T-helper 2 cell treated with Interferon-gamma antibody and Interleukin-4, amounts not matched to agents 5 μg/mL and 100 μg/mL, for 36 hours (primary cell): ENCODE measurements at regions not wholly inside any gene's neighbourhood (a gene's known extent, or its start where the extent isn't known, plus 50 kb on each side); places are given as distances from the start of the nearest gene placed in this dataset.

Source experiments
- DNase-seq: peaks from one replicate; pipeline ENCODE4 v3.0.0; 2021; ENCODE audit warnings: low spot score
- H3K27ac Mint-ChIP-seq: one replicate; pipeline ENCODE4 v1.8.0; 2021; ENCODE audit warnings: mild to moderate bottlenecking, mixed read lengths
- H3K27me3 Mint-ChIP-seq: one replicate; pipeline ENCODE4 v1.8.0; 2021; ENCODE audit warnings: low read depth, mixed read lengths
- H3K36me3 Mint-ChIP-seq: one replicate; pipeline ENCODE4 v1.8.0; 2021; ENCODE audit warnings: low read depth, mixed read lengths
- H3K4me1 Mint-ChIP-seq: one replicate; pipeline ENCODE4 v1.8.0; 2021; ENCODE audit warnings: low read depth, mixed read lengths
- H3K4me3 Mint-ChIP-seq: one replicate; pipeline ENCODE4 v1.8.0; 2022; ENCODE audit warnings: mild to moderate bottlenecking, moderate library complexity, mixed read lengths
- H3K9me3 Mint-ChIP-seq: one replicate; pipeline ENCODE4 v1.8.0; 2021; ENCODE audit warnings: mixed read lengths

- DNase-seq, result no peak
- H3K27ac Mint-ChIP-seq, result no peak overlapping the region
- H3K9me3 Mint-ChIP-seq, result no peaks in the 10 kb centered on the region
- H3K4me3 Mint-ChIP-seq, result no peak overlapping the region
- peaks cover 21% of the 10 kb centered on the region for H3K27me3 Mint-ChIP-seq
- H3K36me3 Mint-ChIP-seq, result no peaks in the 10 kb centered on the region
- H3K4me1 Mint-ChIP-seq, result peaks cover 11% of the 10 kb centered on the region
Observed at GRCh38 chr17:55622547-55622946, 100.1 kb downstream of the TMEM100 start.

GRCh38 chr17:55620945-55621344 lies 101.7 kb downstream of the TMEM100 start:
- Mint-ChIP-seq H3K27me3 (peaks cover 20% of the 10 kb centered on the region), H3K4me1 (peaks cover 11% of the 10 kb centered on the region), H3K4me3 (no peak overlapping the region), H3K27ac (no peak overlapping the region), H3K9me3 (no peaks in the 10 kb centered on the region), H3K36me3 (no peaks in the 10 kb centered on the region)
- no peak for DNase-seq

- DNase-seq, result no peak
- Mint-ChIP-seq H3K27ac (no peak overlapping the region), H3K4me3 (no peak overlapping the region), H3K9me3 (no peaks in the 10 kb centered on the region), H3K4me1 (peaks cover 6% of the 10 kb centered on the region), H3K27me3 (peaks cover 18% of the 10 kb centered on the region), H3K36me3 (no peaks in the 10 kb centered on the region)
Observed at GRCh38 chr17:55620023-55620422, 102.6 kb downstream of the TMEM100 start.

- Mint-ChIP-seq H3K4me1 (no peaks in the 10 kb centered on the region), H3K27ac (no peak overlapping the region), H3K9me3 (no peaks in the 10 kb centered on the region), H3K27me3 (peaks cover 12% of the 10 kb centered on the region), H3K36me3 (no peaks in the 10 kb centered on the region), H3K4me3 (no peak overlapping the region)
- no peak for DNase-seq
Observed at GRCh38 chr17:55617441-55617840, 105.2 kb downstream of the TMEM100 start.

- Mint-ChIP-seq H3K4me1 (no peaks in the 10 kb centered on the region), H3K27me3 (peaks cover 10% of the 10 kb centered on the region), H3K4me3 (no peak overlapping the region), H3K9me3 (no peaks in the 10 kb centered on the region), H3K36me3 (no peaks in the 10 kb centered on the region), H3K27ac (no peak overlapping the region)
- DNase-seq, result no peak
Observed at GRCh38 chr17:55614061-55614460, 102.8 kb upstream of the SMIM36 start.

GRCh38 chr17:55612691-55613141 lies 101.5 kb upstream of the SMIM36 start:
- no peaks in the 10 kb centered on the region for H3K9me3 Mint-ChIP-seq
- no peak for DNase-seq
- no peak overlapping the region for H3K4me3 Mint-ChIP-seq
- H3K36me3 Mint-ChIP-seq, result no peaks in the 10 kb centered on the region
- H3K27ac Mint-ChIP-seq, result no peak overlapping the region
- peaks cover 4% of the 10 kb centered on the region for H3K27me3 Mint-ChIP-seq
- no peaks in the 10 kb centered on the region for H3K4me1 Mint-ChIP-seq

- H3K36me3 Mint-ChIP-seq, result no peaks in the 10 kb centered on the region
Observed at GRCh38 chr17:55607731-55608341, 96.6 kb upstream of the SMIM36 start.

GRCh38 chr17:55606488-55606815 lies 95.2 kb upstream of the SMIM36 start:
- no peaks in the 10 kb centered on the region for H3K36me3 Mint-ChIP-seq
- DNase-seq, result no peak
- no peaks in the 10 kb centered on the region for H3K9me3 Mint-ChIP-seq
- peaks cover 8% of the 10 kb centered on the region for H3K27me3 Mint-ChIP-seq
- no peak overlapping the region for H3K27ac Mint-ChIP-seq
- no peaks in the 10 kb centered on the region for H3K4me1 Mint-ChIP-seq
- no peak overlapping the region for H3K4me3 Mint-ChIP-seq

More at GRCh38 chr17:55607731-55608341, 96.6 kb upstream of the SMIM36 start:
- no peak overlapping the region for H3K27ac Mint-ChIP-seq
- DNase-seq, result no peak
- H3K4me3 Mint-ChIP-seq, result no peak overlapping the region
- H3K27me3 Mint-ChIP-seq, result peaks cover 7% of the 10 kb centered on the region
- H3K9me3 Mint-ChIP-seq, result no peaks in the 10 kb centered on the region
- H3K4me1 Mint-ChIP-seq, result no peaks in the 10 kb centered on the region

- Mint-ChIP-seq H3K27ac (no peak overlapping the region), H3K4me3 (no peak overlapping the region), H3K9me3 (no peaks in the 10 kb centered on the region), H3K27me3 (peaks cover 9% of the 10 kb centered on the region), H3K36me3 (no peaks in the 10 kb centered on the region), H3K4me1 (no peaks in the 10 kb centered on the region)
- no peak for DNase-seq
Observed at GRCh38 chr17:55605705-55606487, 94.6 kb upstream of the SMIM36 start.

GRCh38 chr17:55601874-55602364 lies 90.7 kb upstream of the SMIM36 start:
- no peaks in the 10 kb centered on the region for H3K36me3 Mint-ChIP-seq
- no peak for DNase-seq
- no peak overlapping the region for H3K4me3 Mint-ChIP-seq
- peaks cover 25% of the 10 kb centered on the region for H3K9me3 Mint-ChIP-seq
- no peak overlapping the region for H3K27ac Mint-ChIP-seq
- H3K4me1 Mint-ChIP-seq, result no peaks in the 10 kb centered on the region
- peaks cover 9% of the 10 kb centered on the region for H3K27me3 Mint-ChIP-seq

- no peaks in the 10 kb centered on the region for H3K36me3 Mint-ChIP-seq
- no peak overlapping the region for H3K27ac Mint-ChIP-seq
Observed at GRCh38 chr17:55598495-55598894, 87.2 kb upstream of the SMIM36 start.

GRCh38 chr17:55588446-55589242 lies 77.4 kb upstream of the SMIM36 start:
- peaks cover 14% of the 10 kb centered on the region for H3K27me3 Mint-ChIP-seq
- DNase-seq, result no peak
- no peaks in the 10 kb centered on the region for H3K9me3 Mint-ChIP-seq
- H3K4me3 Mint-ChIP-seq, result no peak overlapping the region
- no peaks in the 10 kb centered on the region for H3K36me3 Mint-ChIP-seq
- H3K27ac Mint-ChIP-seq, result no peak overlapping the region
- H3K4me1 Mint-ChIP-seq, result peaks cover 2% of the 10 kb centered on the region

More at GRCh38 chr17:55598495-55598894, 87.2 kb upstream of the SMIM36 start:
- peaks cover 6% of the 10 kb centered on the region for H3K27me3 Mint-ChIP-seq
- DNase-seq, result no peak
- H3K9me3 Mint-ChIP-seq, result peaks cover 25% of the 10 kb centered on the region
- H3K4me3 Mint-ChIP-seq, result no peak overlapping the region
- H3K4me1 Mint-ChIP-seq, result no peaks in the 10 kb centered on the region

GRCh38 chr17:55587608-55588139 lies 76.4 kb upstream of the SMIM36 start:
- H3K4me1 Mint-ChIP-seq, result peaks cover 2% of the 10 kb centered on the region
- no peak for DNase-seq
- H3K27me3 Mint-ChIP-seq, result peaks cover 16% of the 10 kb centered on the region
- no peaks in the 10 kb centered on the region for H3K9me3 Mint-ChIP-seq
- H3K27ac Mint-ChIP-seq, result no peak overlapping the region
- H3K36me3 Mint-ChIP-seq, result no peaks in the 10 kb centered on the region
- H3K4me3 Mint-ChIP-seq, result no peak overlapping the region

GRCh38 chr17:55585629-55586028 lies 74.4 kb upstream of the SMIM36 start:
- DNase-seq, result no peak
- no peak overlapping the region for H3K27ac Mint-ChIP-seq
- H3K4me3 Mint-ChIP-seq, result no peak overlapping the region
- H3K36me3 Mint-ChIP-seq, result no peaks in the 10 kb centered on the region
- peaks cover 16% of the 10 kb centered on the region for H3K27me3 Mint-ChIP-seq
- H3K4me1 Mint-ChIP-seq, result peaks cover 2% of the 10 kb centered on the region
- no peaks in the 10 kb centered on the region for H3K9me3 Mint-ChIP-seq
